ENCODE measurements at regions not wholly inside any gene's neighbourhood (a gene's known extent, or its start where the extent isn't known, plus 50 kb on each side); places are given as distances from the start of the nearest gene placed in this dataset.
"Not testable (repeated sequence)": the region's sequence is repeated elsewhere in the genome, so short reads cannot be mapped to it uniquely, and the experiment has no call there.

GRCh38 chr14:23895053-23895419, 58.5 kb upstream of the DHRS4 start:
- Histone ChIP-seq H3K4me2 (ENCODE audit: low read length) (no peak overlapping the region), H3K4me3 (ENCODE audit: low read length) (no peak overlapping the region), H3K36me3 (ENCODE audit: low read depth, low read length) (no peaks in the 10 kb centered on the region), H3K27ac (ENCODE audit: low read length) (no peak overlapping the region), H3K9ac (ENCODE audit: low read length) (no peak overlapping the region), H3K9me2 (replicated peaks; ENCODE audit: low read length) (no peaks in the 10 kb centered on the region), H3K79me2 (ENCODE audit: low read length) (no peaks in the 10 kb centered on the region), H2AFZ (ENCODE audit: low read length) (no peak overlapping the region), H4K20me1 (ENCODE audit: low read length) (no peaks in the 10 kb centered on the region), H3K27me3 (ENCODE audit: low read length) (peaks cover 7% of the 10 kb centered on the region), H3K9me3 (ENCODE audit: low read length) (no peaks in the 10 kb centered on the region), H3F3A (ENCODE audit: low read length, unreplicated experiment) (no peaks in the 10 kb centered on the region), H3K4me1 (ENCODE audit: insufficient read depth, low read length) (no peaks in the 10 kb centered on the region)
- DNase-seq (no peak), ATAC-seq (no peak)
- no TSS peak for BruUV-seq (replicated peaks)
- intact Hi-C loops (cut with micrococcal nuclease), result no loop called here
- ChIA-PET POLR2A (ENCODE audit: unreplicated experiment) (no interaction called here), CTCF (no interaction called here)
- TF ChIP-seq EZH2 (IDR thresholded peaks at IDR 0.05; ENCODE audit: low read length, unreplicated experiment) (no peak), EZH2phosphoT487 (IDR thresholded peaks at IDR 0.05; ENCODE audit: borderline replicate concordance, low read length) (no peak)

- Histone ChIP-seq H3K4me2 (ENCODE audit: low read length) (no peak overlapping the region), H3K9me2 (replicated peaks; ENCODE audit: low read length) (no peaks in the 10 kb centered on the region), H3K9ac (ENCODE audit: low read length) (no peak overlapping the region), H3F3A (ENCODE audit: low read length, unreplicated experiment) (no peaks in the 10 kb centered on the region), H3K27me3 (ENCODE audit: low read length) (peaks cover 9% of the 10 kb centered on the region), H4K20me1 (ENCODE audit: low read length) (no peaks in the 10 kb centered on the region), H3K36me3 (ENCODE audit: low read depth, low read length) (no peaks in the 10 kb centered on the region), H2AFZ (ENCODE audit: low read length) (no peak overlapping the region), H3K27ac (ENCODE audit: low read length) (no peak overlapping the region), H3K9me3 (ENCODE audit: low read length) (no peaks in the 10 kb centered on the region), H3K4me1 (ENCODE audit: insufficient read depth, low read length) (no peaks in the 10 kb centered on the region), H3K79me2 (ENCODE audit: low read length) (no peaks in the 10 kb centered on the region), H3K4me3 (ENCODE audit: low read length) (no peak overlapping the region)
- TF ChIP-seq EZH2 (IDR thresholded peaks at IDR 0.05; ENCODE audit: low read length, unreplicated experiment), result no peak
- peak; percentile 33; the same call in 1 of the 2 replicates for TF ChIP-seq CTCF (conservative IDR thresholded peaks at IDR 0.05; ENCODE audit: low read depth, low read length)
- no peak for TF ChIP-seq EZH2phosphoT487 (IDR thresholded peaks at IDR 0.05; ENCODE audit: borderline replicate concordance, low read length)
- peak; percentile 10 for DNase-seq
- ATAC-seq, result peak; percentile 43
- CTCF ChIA-PET, result no interaction called here
- BruUV-seq (replicated peaks), result no TSS peak
- intact Hi-C loops (cut with micrococcal nuclease), result no loop called here
- POLR2A ChIA-PET (ENCODE audit: unreplicated experiment), result no interaction called here
These were observed 58.1 kb upstream of the DHRS4 start for GRCh38 chr14:23895480-23895879.

GRCh38 chr14:23896609-23897153, 56.9 kb upstream of the DHRS4 start:
- Histone ChIP-seq H3K79me2 (ENCODE audit: low read length) (no peaks in the 10 kb centered on the region), H3K27me3 (ENCODE audit: low read length) (peaks cover 19% of the 10 kb centered on the region), H3K36me3 (ENCODE audit: low read depth, low read length) (no peaks in the 10 kb centered on the region), H3K4me2 (ENCODE audit: low read length) (no peak overlapping the region), H3K9ac (ENCODE audit: low read length) (no peak overlapping the region), H3K4me1 (ENCODE audit: insufficient read depth, low read length) (no peaks in the 10 kb centered on the region), H3K27ac (ENCODE audit: low read length) (no peak overlapping the region), H3K4me3 (ENCODE audit: low read length) (no peak overlapping the region), H3K9me3 (ENCODE audit: low read length) (no peaks in the 10 kb centered on the region), H3F3A (ENCODE audit: low read length, unreplicated experiment) (no peaks in the 10 kb centered on the region), H2AFZ (ENCODE audit: low read length) (no peak overlapping the region), H4K20me1 (ENCODE audit: low read length) (no peaks in the 10 kb centered on the region), H3K9me2 (replicated peaks; ENCODE audit: low read length) (no peaks in the 10 kb centered on the region)
- ChIA-PET CTCF (no interaction called here), POLR2A (ENCODE audit: unreplicated experiment) (no interaction called here)
- intact Hi-C loops (cut with micrococcal nuclease), result no loop called here
- BruUV-seq (replicated peaks), result no TSS peak
- ATAC-seq (no peak), DNase-seq (no peak)
- TF ChIP-seq EZH2 (IDR thresholded peaks at IDR 0.05; ENCODE audit: low read length, unreplicated experiment) (no peak), CTCF (conservative IDR thresholded peaks at IDR 0.05; ENCODE audit: low read depth, low read length) (no peak), EZH2phosphoT487 (IDR thresholded peaks at IDR 0.05; ENCODE audit: borderline replicate concordance, low read length) (no peak)

- POLR2A ChIA-PET (ENCODE audit: unreplicated experiment); H3K36me3 ChIP-seq (ENCODE audit: low read depth, low read length); ATAC-seq; H3K9me2 ChIP-seq (replicated peaks; ENCODE audit: low read length); H3K9ac ChIP-seq (ENCODE audit: low read length); H3K4me3 ChIP-seq (ENCODE audit: low read length); H3K4me2 ChIP-seq (ENCODE audit: low read length); H3K27ac ChIP-seq (ENCODE audit: low read length); H3K9me3 ChIP-seq (ENCODE audit: low read length); H4K20me1 ChIP-seq (ENCODE audit: low read length); DNase-seq; BruUV-seq (replicated peaks); H3K4me1 ChIP-seq (ENCODE audit: insufficient read depth, low read length); H2AFZ ChIP-seq (ENCODE audit: low read length); intact Hi-C loops (cut with micrococcal nuclease); H3K79me2 ChIP-seq (ENCODE audit: low read length); H3F3A ChIP-seq (ENCODE audit: low read length, unreplicated experiment); CTCF ChIA-PET: not testable (repeated sequence)
- peaks cover 21% of the 10 kb centered on the region for H3K27me3 ChIP-seq (ENCODE audit: low read length)
These were observed 56.3 kb upstream of the DHRS4 start for GRCh38 chr14:23897291-23897690.

GRCh38 chr14:23898359-23898758, 55.2 kb upstream of the DHRS4 start:
- H3K4me3 ChIP-seq (ENCODE audit: low read length); H3K4me2 ChIP-seq (ENCODE audit: low read length); H3K79me2 ChIP-seq (ENCODE audit: low read length); H3K9me3 ChIP-seq (ENCODE audit: low read length); H3K36me3 ChIP-seq (ENCODE audit: low read depth, low read length); CTCF ChIA-PET; H3K4me1 ChIP-seq (ENCODE audit: insufficient read depth, low read length); H3K9me2 ChIP-seq (replicated peaks; ENCODE audit: low read length); H4K20me1 ChIP-seq (ENCODE audit: low read length); H2AFZ ChIP-seq (ENCODE audit: low read length); intact Hi-C loops (cut with micrococcal nuclease); H3K9ac ChIP-seq (ENCODE audit: low read length); POLR2A ChIA-PET (ENCODE audit: unreplicated experiment); H3K27ac ChIP-seq (ENCODE audit: low read length); ATAC-seq; DNase-seq; H3F3A ChIP-seq (ENCODE audit: low read length, unreplicated experiment); BruUV-seq (replicated peaks): not testable (repeated sequence)
- H3K27me3 ChIP-seq (ENCODE audit: low read length), result peaks cover 28% of the 10 kb centered on the region

All from PC-3 (cell line).